Endodermal cell (in vitro differentiated cells): ENCODE measurements at regions not wholly inside any gene's neighbourhood (a gene's known extent, or its start where the extent isn't known, plus 50 kb on each side); places are given as distances from the start of the nearest gene placed in this dataset.

Experiments
- DNase-seq: peaks from one replicate; pipeline ENCODE4 v3.0.0-alpha.2; 2017
- H3K27ac ChIP-seq: 2 replicates; pipeline ENCODE4 v1.5.1; 2013; ENCODE audit warnings: mild to moderate bottlenecking, low read depth, low read length, moderate library complexity
- H3K27me3 ChIP-seq: 2 replicates; pipeline ENCODE4 v1.6.1; 2013; ENCODE audit warnings: mild to moderate bottlenecking, low read length, moderate library complexity; ENCODE audit not compliant: insufficient read depth, control insufficient read depth, poor library complexity, severe bottlenecking
- H3K36me3 ChIP-seq: 2 replicates; pipeline ENCODE4 v1.7.0; 2013; ENCODE audit warnings: mild to moderate bottlenecking, low read length, moderate library complexity; ENCODE audit not compliant: control insufficient read depth, insufficient read depth
- H3K4me1 ChIP-seq: one replicate; pipeline ENCODE4 v1.7.0; 2013; ENCODE audit warnings: low read length; ENCODE audit not compliant: control insufficient read depth, insufficient read depth
- H3K4me3 ChIP-seq: 2 replicates; pipeline ENCODE4 v1.5.1; 2013; ENCODE audit warnings: mild to moderate bottlenecking, low read length, moderate library complexity
- H3K9ac ChIP-seq: 2 replicates; pipeline ENCODE4 v1.6.1; 2013; ENCODE audit warnings: mild to moderate bottlenecking, low read length, moderate library complexity; ENCODE audit not compliant: poor library complexity, severe bottlenecking; ENCODE audit errors: extremely low read depth
- H3K9me3 ChIP-seq: 2 replicates; pipeline ENCODE4 v1.6.1; 2013; ENCODE audit warnings: mild to moderate bottlenecking, low read length, moderate library complexity; ENCODE audit not compliant: control insufficient read depth
- H3K27ac Mint-ChIP-seq: 2 replicates; pipeline ENCODE4 v1.8.0; 2020; ENCODE audit warnings: mixed read lengths
- H3K27me3 Mint-ChIP-seq: 2 replicates; pipeline ENCODE4 v1.8.0; 2021; ENCODE audit warnings: mild to moderate bottlenecking, mixed read lengths; ENCODE audit not compliant: insufficient read depth
- H3K36me3 Mint-ChIP-seq: 2 replicates; pipeline ENCODE4 v1.8.0; 2020; ENCODE audit warnings: low read depth, mixed read lengths
- H3K4me1 Mint-ChIP-seq: 2 replicates; pipeline ENCODE4 v1.8.0; 2020; ENCODE audit warnings: mixed read lengths
- H3K4me3 Mint-ChIP-seq: 2 replicates; pipeline ENCODE4 v1.8.0; 2020; ENCODE audit warnings: mild to moderate bottlenecking, moderate library complexity, mixed read lengths
- H3K9me3 Mint-ChIP-seq: 2 replicates; pipeline ENCODE4 v1.8.0; 2020; ENCODE audit warnings: mild to moderate bottlenecking, mixed read lengths
- whole genome bisulfite sequencing, 2 experiments: methylation state at CpG; one replicate each; pipeline versions ENCODE4 v1.1.5 to v1.1.7; 2013; ENCODE audit warnings: missing lambda C conversion rate in 2 of 2, mixed read lengths in 1 of 2; ENCODE audit not compliant: insufficient coverage in 1 of 2, insufficient read length in 1 of 2; 5-methylcytosine and 5-hydroxymethylcytosine counted together
- TF ChIP-seq, protein P1 (sequence below): fragments of 200-600 bp; sonication (generic); conservative IDR thresholded peaks from 2 replicates; pipeline ENCODE4 v1.5.0; 2021; ENCODE audit warnings: antibody characterized with exemption, mild to moderate bottlenecking

DNA sequence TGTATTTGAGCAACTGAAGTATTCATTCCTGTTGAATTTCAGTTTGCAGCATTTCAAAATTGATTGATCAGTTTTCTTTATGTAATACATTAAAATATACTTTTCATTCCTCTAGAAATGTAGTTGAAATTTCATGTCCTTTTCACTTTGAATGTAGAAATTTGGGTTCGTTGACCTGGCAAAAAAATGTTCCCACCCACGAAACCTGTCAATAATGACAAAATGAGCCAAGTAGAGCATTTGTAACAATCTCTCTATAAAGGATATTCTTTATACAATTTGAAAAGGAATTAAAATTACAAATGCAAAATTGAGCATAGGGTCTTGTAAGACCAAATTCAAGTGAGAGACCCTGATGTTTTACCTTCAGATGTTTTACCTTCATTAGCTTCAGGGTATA is 283.9 kb downstream of the ANKRD50 start:
- Histone ChIP-seq H3K9ac (no peak overlapping the region), H3K9me3 (no peaks in the 10 kb centered on the region), H3K4me1 (no peaks in the 10 kb centered on the region), H3K36me3 (no peaks in the 10 kb centered on the region), H3K27ac (no peak overlapping the region), H3K27me3 (no peaks in the 10 kb centered on the region), H3K4me3 (no peak overlapping the region)
- no peaks in the 10 kb centered on the region for H3K27me3 Mint-ChIP-seq
- H3K4me3 Mint-ChIP-seq: no peak overlapping the region
- TF ChIP-seq, protein P1, sequence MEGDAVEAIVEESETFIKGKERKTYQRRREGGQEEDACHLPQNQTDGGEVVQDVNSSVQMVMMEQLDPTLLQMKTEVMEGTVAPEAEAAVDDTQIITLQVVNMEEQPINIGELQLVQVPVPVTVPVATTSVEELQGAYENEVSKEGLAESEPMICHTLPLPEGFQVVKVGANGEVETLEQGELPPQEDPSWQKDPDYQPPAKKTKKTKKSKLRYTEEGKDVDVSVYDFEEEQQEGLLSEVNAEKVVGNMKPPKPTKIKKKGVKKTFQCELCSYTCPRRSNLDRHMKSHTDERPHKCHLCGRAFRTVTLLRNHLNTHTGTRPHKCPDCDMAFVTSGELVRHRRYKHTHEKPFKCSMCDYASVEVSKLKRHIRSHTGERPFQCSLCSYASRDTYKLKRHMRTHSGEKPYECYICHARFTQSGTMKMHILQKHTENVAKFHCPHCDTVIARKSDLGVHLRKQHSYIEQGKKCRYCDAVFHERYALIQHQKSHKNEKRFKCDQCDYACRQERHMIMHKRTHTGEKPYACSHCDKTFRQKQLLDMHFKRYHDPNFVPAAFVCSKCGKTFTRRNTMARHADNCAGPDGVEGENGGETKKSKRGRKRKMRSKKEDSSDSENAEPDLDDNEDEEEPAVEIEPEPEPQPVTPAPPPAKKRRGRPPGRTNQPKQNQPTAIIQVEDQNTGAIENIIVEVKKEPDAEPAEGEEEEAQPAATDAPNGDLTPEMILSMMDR: no peak
- no peaks in the 10 kb centered on the region for H3K36me3 Mint-ChIP-seq
- H3K27ac Mint-ChIP-seq: no peak overlapping the region
- no peaks in the 10 kb centered on the region for H3K9me3 Mint-ChIP-seq
- DNase-seq: no peak
- peaks cover 4% of the 10 kb centered on the region for H3K4me1 Mint-ChIP-seq
- 97 to 100% methylated on average over 2 of the region's 2 CpGs for WGBS, 2 experiments

DNA sequence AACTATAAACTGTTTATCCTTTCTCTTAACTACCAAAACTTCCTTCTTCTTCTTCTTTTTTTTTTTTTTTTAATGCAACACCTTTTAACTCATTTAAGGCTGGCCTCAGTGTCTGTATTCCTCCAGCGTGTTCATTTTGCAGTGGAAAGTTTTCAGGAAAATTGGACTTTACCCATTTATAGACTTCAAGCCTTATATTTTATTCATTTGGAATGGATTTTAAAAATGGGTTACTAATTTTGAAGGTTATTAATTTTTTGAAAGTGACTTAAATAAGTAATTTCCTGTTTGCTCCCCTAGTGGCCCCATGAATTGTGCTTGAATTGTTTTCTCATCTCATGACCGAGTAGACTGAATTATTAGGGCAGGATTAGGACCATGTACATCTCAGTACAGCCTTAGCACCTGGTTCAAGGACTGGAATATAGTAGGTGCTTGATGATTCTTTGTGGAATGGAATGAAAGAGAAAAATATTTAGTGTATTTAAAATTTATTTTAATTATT is 282.7 kb downstream of the ANKRD50 start:
- no peak overlapping the region for H3K27ac ChIP-seq
- H3K36me3 ChIP-seq: no peaks in the 10 kb centered on the region
- H3K9ac ChIP-seq: no peak overlapping the region
- 83 to 94% methylated on average over 1 to 2 of the region's 2 CpGs for WGBS, 2 experiments
- DNase-seq: no peak
- Mint-ChIP-seq H3K27me3 (no peaks in the 10 kb centered on the region), H3K4me1 (peaks cover 4% of the 10 kb centered on the region), H3K36me3 (no peaks in the 10 kb centered on the region), H3K27ac (no peak overlapping the region), H3K9me3 (no peaks in the 10 kb centered on the region), H3K4me3 (no peak overlapping the region)
- TF ChIP-seq, protein P1: peak; percentile 31
- no peak overlapping the region for H3K4me3 ChIP-seq
- H3K9me3 ChIP-seq: no peaks in the 10 kb centered on the region
- H3K27me3 ChIP-seq: no peaks in the 10 kb centered on the region
- no peaks in the 10 kb centered on the region for H3K4me1 ChIP-seq

DNA sequence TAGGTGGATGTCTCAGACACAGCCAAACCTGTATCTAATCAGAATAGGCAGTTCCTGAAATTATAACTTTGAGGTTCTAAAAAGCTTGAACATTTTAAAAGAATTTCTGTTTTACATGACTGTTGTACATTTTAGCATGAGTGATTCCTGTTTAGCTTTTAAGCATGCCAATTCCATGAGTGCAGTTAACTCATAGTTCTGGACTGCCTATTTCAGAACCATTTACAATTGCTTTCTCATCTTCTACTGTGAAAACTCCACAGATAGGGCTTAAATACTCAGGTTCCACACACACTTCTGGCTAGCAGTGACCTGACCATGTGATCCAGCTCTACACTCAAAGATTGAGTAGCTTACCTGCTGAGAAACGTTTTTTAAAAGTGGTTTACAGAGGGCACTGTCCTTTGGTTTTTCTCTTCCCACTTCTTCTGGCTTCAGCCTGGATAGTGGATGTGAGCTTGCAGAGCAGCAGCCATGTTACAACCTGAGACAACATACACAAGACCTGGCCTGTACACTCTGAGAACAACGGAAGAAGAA is 280.8 kb downstream of the ANKRD50 start:
- no peaks in the 10 kb centered on the region for H3K36me3 ChIP-seq
- WGBS, 2 experiments: 86% methylated on average over 2 of the region's 2 CpGs; no CpG with 5 or more reads in 1 of the 2 experiments
- no peaks in the 10 kb centered on the region for H3K36me3 Mint-ChIP-seq
- H3K27ac ChIP-seq: no peak overlapping the region
- no peak for DNase-seq
- no peaks in the 10 kb centered on the region for H3K9me3 ChIP-seq
- TF ChIP-seq, protein P1: no peak
- H3K27ac Mint-ChIP-seq: no peak overlapping the region
- H3K27me3 Mint-ChIP-seq: no peaks in the 10 kb centered on the region
- no peak overlapping the region for H3K4me3 ChIP-seq
- no peaks in the 10 kb centered on the region for H3K4me1 ChIP-seq
- H3K4me1 Mint-ChIP-seq: peaks cover 4% of the 10 kb centered on the region
- H3K4me3 Mint-ChIP-seq: no peak overlapping the region
- no peaks in the 10 kb centered on the region for H3K27me3 ChIP-seq
- no peak overlapping the region for H3K9ac ChIP-seq
- no peaks in the 10 kb centered on the region for H3K9me3 Mint-ChIP-seq
